ENCODE measurements at regions not wholly inside any gene's neighbourhood (a gene's known extent, or its start where the extent isn't known, plus 50 kb on each side); places are given as distances from the start of the nearest gene placed in this dataset.

GRCh38 chr10:43013065-43013464, 63.8 kb upstream of the RET start:
- TF ChIP-seq CTCF (IDR thresholded peaks at IDR 0.05) (no peak), POLR2AphosphoS5 (IDR thresholded peaks at IDR 0.05) (no peak), POLR2A (IDR thresholded peaks at IDR 0.05) (no peak)
- no peaks in the 10 kb centered on the region for H3K9me3 ChIP-seq
- H3K27me3 ChIP-seq (replicated peaks; ENCODE audit: insufficient read depth): no peaks in the 10 kb centered on the region
- H3K27ac ChIP-seq: no peak overlapping the region
- H3K36me3 ChIP-seq: no peaks in the 10 kb centered on the region
- H3K4me3 ChIP-seq: no peak overlapping the region
- intact Hi-C loops (cut with DNase I): no loop called here
- H3K4me1 ChIP-seq (replicated peaks): no peaks in the 10 kb centered on the region
- no peak for DNase-seq (ENCODE audit: low spot score)
- 100% methylated on average over 1 of the region's 1 CpG for WGBS

DNA sequence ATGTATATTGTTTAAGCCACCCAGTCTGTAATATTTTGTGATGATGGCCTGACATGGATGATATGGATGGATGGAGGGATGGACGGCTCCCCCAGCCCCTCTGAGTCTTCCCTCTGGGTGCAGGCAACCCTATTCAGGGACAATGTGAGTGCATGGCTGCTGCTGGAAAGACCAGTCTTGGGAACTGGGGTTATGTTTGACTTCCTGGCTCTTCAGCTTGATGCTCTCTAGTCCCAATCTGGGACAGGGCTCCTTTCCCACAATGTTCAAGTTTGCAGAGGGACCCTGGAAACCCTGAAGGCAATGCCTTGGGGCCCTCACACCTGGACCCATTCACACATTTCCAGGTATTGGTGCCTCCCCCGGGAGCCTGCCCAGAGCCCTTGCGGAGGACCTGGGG, 52.3 kb upstream of the RET start:
- no peaks in the 10 kb centered on the region for H3K27me3 ChIP-seq (replicated peaks; ENCODE audit: insufficient read depth)
- H3K4me1 ChIP-seq (replicated peaks): peaks cover 6% of the 10 kb centered on the region
- TF ChIP-seq POLR2A (IDR thresholded peaks at IDR 0.05) (no peak), POLR2AphosphoS5 (IDR thresholded peaks at IDR 0.05) (no peak)
- no peak overlapping the region for H3K4me3 ChIP-seq
- H3K9me3 ChIP-seq: no peaks in the 10 kb centered on the region
- no peak for DNase-seq (ENCODE audit: low spot score)
- no peak overlapping the region for H3K27ac ChIP-seq
- no peaks in the 10 kb centered on the region for H3K36me3 ChIP-seq
- intact Hi-C loops (cut with DNase I): no loop called here
- WGBS: 91% methylated on average over 3 of the region's 3 CpGs

DNA sequence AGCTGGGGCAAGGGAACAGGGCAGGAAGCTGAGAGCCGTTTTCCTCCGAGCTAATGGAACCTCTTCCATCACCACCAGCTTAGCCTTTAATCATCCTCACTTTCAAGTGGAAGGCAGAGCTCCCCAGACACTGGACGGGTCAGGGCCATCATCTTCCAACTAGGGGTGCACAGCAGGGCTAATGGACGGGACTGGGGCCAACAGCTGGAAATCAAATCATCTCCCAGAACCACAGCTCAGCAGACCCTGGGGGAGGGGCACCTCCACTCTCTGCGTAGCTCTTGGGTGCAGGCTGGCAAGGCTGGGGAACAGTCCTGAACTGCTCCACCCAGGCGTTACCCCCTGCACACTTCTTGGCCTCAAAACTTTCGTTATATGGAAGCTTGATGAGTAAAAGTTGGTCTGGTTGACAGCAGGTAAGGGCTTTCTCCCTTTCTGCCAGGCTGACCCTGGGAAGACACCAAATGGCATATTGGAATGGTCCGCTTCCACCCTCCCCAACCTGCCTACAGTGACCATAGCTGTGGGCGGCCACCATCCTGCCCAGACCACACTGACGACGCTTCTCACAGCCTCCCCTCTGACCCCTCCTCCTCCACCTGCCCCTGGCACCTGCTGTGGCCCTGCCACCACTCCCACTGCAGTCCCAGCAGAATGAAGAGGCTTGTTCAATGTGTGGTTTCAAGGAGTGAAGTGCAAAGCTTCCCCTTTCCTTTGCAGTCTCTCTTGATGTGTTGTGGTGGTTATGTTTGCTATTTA, 51.7 kb upstream of the RET start:
- H3K27ac ChIP-seq: no peak overlapping the region
- intact Hi-C loops (cut with DNase I): no loop called here
- H3K4me3 ChIP-seq: no peak overlapping the region
- no peak for DNase-seq (ENCODE audit: low spot score)
- H3K4me1 ChIP-seq (replicated peaks): peaks cover 6% of the 10 kb centered on the region
- H3K27me3 ChIP-seq (replicated peaks; ENCODE audit: insufficient read depth): no peaks in the 10 kb centered on the region
- 86% methylated on average over 11 of the region's 11 CpGs for WGBS
- H3K9me3 ChIP-seq: no peaks in the 10 kb centered on the region
- H3K36me3 ChIP-seq: no peaks in the 10 kb centered on the region
- no peak for TF ChIP-seq POLR2A (IDR thresholded peaks at IDR 0.05)
- TF ChIP-seq POLR2AphosphoS5 (IDR thresholded peaks at IDR 0.05): no peak
- TF ChIP-seq CTCF (IDR thresholded peaks at IDR 0.05): no peak

GRCh38 chr10:43026039-43026973, 50.6 kb upstream of the RET start:
- Histone ChIP-seq H3K27ac (no peak overlapping the region), H3K4me1 (replicated peaks) (peaks cover 6% of the 10 kb centered on the region), H3K36me3 (no peaks in the 10 kb centered on the region), H3K9me3 (no peaks in the 10 kb centered on the region), H3K4me3 (no peak overlapping the region), H3K27me3 (replicated peaks; ENCODE audit: insufficient read depth) (no peaks in the 10 kb centered on the region)
- 22% methylated on average over 36 of the region's 41 CpGs for WGBS
- peak; percentile 56 for DNase-seq (ENCODE audit: low spot score)
- intact Hi-C loops (cut with DNase I): no loop called here
- TF ChIP-seq POLR2AphosphoS5 (IDR thresholded peaks at IDR 0.05): peak; percentile 14
- TF ChIP-seq POLR2A (IDR thresholded peaks at IDR 0.05): no peak

Small RNA genes lying in the stretch of these regions (microRNA-seq; reads per million reads assigned to microRNA genes)
- 1.7 reads per million, percentile 23 among the genes with 10 or more reads in this experiment for gene MIR5100

Small RNA genes lying in the stretch of these regions (small RNA-seq; reads per million reads assigned to genes)
- gene MIR5100: 1.0 to 1.3 reads per million in 2 donors

Measured in prostate gland (tissue), 2 donors.